Keratinocyte (primary cell): ENCODE measurements at regions not wholly inside any gene's neighbourhood (a gene's known extent, or its start where the extent isn't known, plus 50 kb on each side); places are given as distances from the start of the nearest gene placed in this dataset.

Experiments
- DNase-seq: peaks from one replicate; pipeline ENCODE4 v3.0.0-alpha.2; 2011; ENCODE audit warnings: low read depth, missing footprints, low spot score
- FAIRE-seq: peaks from 2 replicates; lab custom pipeline; 2011; peaks lifted over from hg19 to GRCh38; lab: Jason Lieb, UNC
- H2AFZ ChIP-seq: 2 replicates; pipeline ENCODE4 v1.6.0; 2012; ENCODE audit warnings: low read length, control low read depth, inconsistent platforms; ENCODE audit not compliant: control insufficient read depth
- H3K27ac ChIP-seq: 2 replicates; pipeline ENCODE4 v1.5.1; 2011; ENCODE audit warnings: low read length; ENCODE audit not compliant: control insufficient read depth, insufficient read depth
- H3K27me3 ChIP-seq: 3 replicates; pipeline ENCODE4 v1.6.0; 2011; ENCODE audit warnings: low read length; ENCODE audit not compliant: control insufficient read depth, insufficient read depth; ENCODE audit errors: extremely low read depth
- H3K36me3 ChIP-seq, 2 experiments: 2 replicates in 1 of 2; 3 replicates in 1 of 2; pipeline ENCODE4 v1.5.1; 2011; ENCODE audit warnings: low read length in 2 of 2, mild to moderate bottlenecking in 1 of 2; ENCODE audit not compliant: control insufficient read depth in 2 of 2, insufficient read depth in 2 of 2; ENCODE audit errors: extremely low read depth in 1 of 2
- H3K4me1 ChIP-seq: 3 replicates; pipeline ENCODE4 v1.5.1; 2011; ENCODE audit warnings: low read length; ENCODE audit not compliant: control insufficient read depth, insufficient read depth; ENCODE audit errors: extremely low read depth
- H3K4me2 ChIP-seq: 3 replicates; pipeline ENCODE4 v1.6.0; 2011; ENCODE audit warnings: low read depth, low read length; ENCODE audit not compliant: control insufficient read depth, insufficient read depth; ENCODE audit errors: extremely low read depth
- H3K4me3 ChIP-seq, 3 experiments: fragments of 200-600 bp in 1 of 3; sonication (generic) in 1 of 3; 2 replicates in 2 of 3; 3 replicates in 1 of 3; pipeline ENCODE4 v1.5.1; 2011 to 2016; ENCODE audit warnings: low read length in 3 of 3, mild to moderate bottlenecking in 3 of 3, control low read depth in 2 of 3, inconsistent platforms in 1 of 3, low read depth in 1 of 3, mixed read lengths in 1 of 3, mixed run types in 1 of 3, moderate library complexity in 1 of 3; ENCODE audit not compliant: control insufficient read depth in 2 of 3, insufficient read depth in 2 of 3; ENCODE audit errors: extremely low read depth in 1 of 3
- H3K79me2 ChIP-seq: 2 replicates; pipeline ENCODE4 v1.6.0; 2012; ENCODE audit warnings: low read length; ENCODE audit not compliant: control insufficient read depth, insufficient read depth
- H3K9ac ChIP-seq: 3 replicates; pipeline ENCODE4 v1.6.0; 2011; ENCODE audit warnings: low read length; ENCODE audit not compliant: control insufficient read depth, insufficient read depth; ENCODE audit errors: extremely low read depth
- H3K9me1 ChIP-seq: 3 replicates; pipeline ENCODE4 v1.6.0; 2011; ENCODE audit warnings: low read length; ENCODE audit not compliant: control insufficient read depth, insufficient read depth; ENCODE audit errors: extremely low read depth
- H3K9me3 ChIP-seq: 2 replicates; pipeline ENCODE4 v1.5.1; 2012; ENCODE audit warnings: low read depth, low read length; ENCODE audit not compliant: control insufficient read depth
- H4K20me1 ChIP-seq: 3 replicates; pipeline ENCODE4 v1.6.0; 2011; ENCODE audit warnings: low read length; ENCODE audit not compliant: control insufficient read depth, insufficient read depth; ENCODE audit errors: extremely low read depth
- EZH2 ChIP-seq: IDR thresholded peaks from one replicate; pipeline ENCODE4 v1.6.1; 2012; ENCODE audit warnings: inconsistent platforms, mild to moderate bottlenecking, low read length, moderate library complexity
- dilution Hi-C: fragments of 300-500 bp; cut with MboI; formaldehyde crosslinking; loops from one replicate; pipeline ENCODE4 v1.7.0; 2020; ENCODE audit warnings: low sequenced_read_pairs; ENCODE audit not compliant: extremely low pct_ligation_motif_present
- TF ChIP-seq, protein P1 (sequence below), 3 experiments: IDR thresholded peaks in 1 of 3; conservative IDR thresholded peaks in 1 of 3; optimal IDR thresholded peaks in 1 of 3; 2 replicates in 2 of 3; 3 replicates in 1 of 3; pipeline versions ENCODE3 to v1.5.1; 2011; ENCODE audit warnings: low read length in 3 of 3, mild to moderate bottlenecking in 3 of 3, moderate library complexity in 2 of 3, control low read depth in 1 of 3, inconsistent platforms in 1 of 3; ENCODE audit not compliant: insufficient read depth in 2 of 3; ENCODE audit errors: extremely low read depth in 1 of 3

- H3K9me1 ChIP-seq: no peaks in the 10 kb centered on the region
- TF ChIP-seq, protein P1, sequence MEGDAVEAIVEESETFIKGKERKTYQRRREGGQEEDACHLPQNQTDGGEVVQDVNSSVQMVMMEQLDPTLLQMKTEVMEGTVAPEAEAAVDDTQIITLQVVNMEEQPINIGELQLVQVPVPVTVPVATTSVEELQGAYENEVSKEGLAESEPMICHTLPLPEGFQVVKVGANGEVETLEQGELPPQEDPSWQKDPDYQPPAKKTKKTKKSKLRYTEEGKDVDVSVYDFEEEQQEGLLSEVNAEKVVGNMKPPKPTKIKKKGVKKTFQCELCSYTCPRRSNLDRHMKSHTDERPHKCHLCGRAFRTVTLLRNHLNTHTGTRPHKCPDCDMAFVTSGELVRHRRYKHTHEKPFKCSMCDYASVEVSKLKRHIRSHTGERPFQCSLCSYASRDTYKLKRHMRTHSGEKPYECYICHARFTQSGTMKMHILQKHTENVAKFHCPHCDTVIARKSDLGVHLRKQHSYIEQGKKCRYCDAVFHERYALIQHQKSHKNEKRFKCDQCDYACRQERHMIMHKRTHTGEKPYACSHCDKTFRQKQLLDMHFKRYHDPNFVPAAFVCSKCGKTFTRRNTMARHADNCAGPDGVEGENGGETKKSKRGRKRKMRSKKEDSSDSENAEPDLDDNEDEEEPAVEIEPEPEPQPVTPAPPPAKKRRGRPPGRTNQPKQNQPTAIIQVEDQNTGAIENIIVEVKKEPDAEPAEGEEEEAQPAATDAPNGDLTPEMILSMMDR (optimal IDR thresholded peaks at IDR 0.05 in 1 of 3, IDR thresholded peaks at IDR 0.05 in 1 of 3, conservative IDR thresholded peaks at IDR 0.05 in 1 of 3; ENCODE audit: extremely low read depth in 1 of 3, insufficient read depth in 2 of 3, low read length in 3 of 3): no peak
- no peak for TF ChIP-seq EZH2
- H3K4me3 ChIP-seq: no peak overlapping the region
- H3K9me3 ChIP-seq: no peaks in the 10 kb centered on the region
- no peak overlapping the region for H3K27ac ChIP-seq
- FAIRE-seq: no peak
- H4K20me1 ChIP-seq: no peaks in the 10 kb centered on the region
- no peak overlapping the region for H2AFZ ChIP-seq
- no peak overlapping the region for H3K4me2 ChIP-seq
- no peaks in the 10 kb centered on the region for H3K4me1 ChIP-seq
- H3K36me3 ChIP-seq: no peaks in the 10 kb centered on the region
- H3K27me3 ChIP-seq: no peaks in the 10 kb centered on the region
- DNase-seq: no peak
- dilution Hi-C loops: no loop called here
- H3K9ac ChIP-seq: no peak overlapping the region
- no peaks in the 10 kb centered on the region for H3K79me2 ChIP-seq
Observed at GRCh38 chr21:39094847-39095579, 88.2 kb downstream of the PSMG1 start.

GRCh38 chr21:39094087-39094780, 89.0 kb downstream of the PSMG1 start:
- Histone ChIP-seq H3K4me3 (no peak overlapping the region), H3K4me2 (no peak overlapping the region), H4K20me1 (no peaks in the 10 kb centered on the region), H3K9me3 (no peaks in the 10 kb centered on the region), H3K27ac (no peak overlapping the region), H3K9me1 (no peaks in the 10 kb centered on the region), H3K36me3 (no peaks in the 10 kb centered on the region), H3K79me2 (no peaks in the 10 kb centered on the region), H2AFZ (no peak overlapping the region), H3K27me3 (no peaks in the 10 kb centered on the region), H3K4me1 (no peaks in the 10 kb centered on the region), H3K9ac (no peak overlapping the region)
- no peak for TF ChIP-seq EZH2
- TF ChIP-seq, protein P1 (optimal IDR thresholded peaks at IDR 0.05 in 1 of 3, IDR thresholded peaks at IDR 0.05 in 1 of 3, conservative IDR thresholded peaks at IDR 0.05 in 1 of 3; ENCODE audit: extremely low read depth in 1 of 3, insufficient read depth in 2 of 3, low read length in 3 of 3): no peak
- FAIRE-seq (no peak), DNase-seq (no peak)
- dilution Hi-C loops: no loop called here
